ENCODE measurements at regions not wholly inside any gene's neighbourhood (a gene's known extent, or its start where the extent isn't known, plus 50 kb on each side); places are given as distances from the start of the nearest gene placed in this dataset.

DNA sequence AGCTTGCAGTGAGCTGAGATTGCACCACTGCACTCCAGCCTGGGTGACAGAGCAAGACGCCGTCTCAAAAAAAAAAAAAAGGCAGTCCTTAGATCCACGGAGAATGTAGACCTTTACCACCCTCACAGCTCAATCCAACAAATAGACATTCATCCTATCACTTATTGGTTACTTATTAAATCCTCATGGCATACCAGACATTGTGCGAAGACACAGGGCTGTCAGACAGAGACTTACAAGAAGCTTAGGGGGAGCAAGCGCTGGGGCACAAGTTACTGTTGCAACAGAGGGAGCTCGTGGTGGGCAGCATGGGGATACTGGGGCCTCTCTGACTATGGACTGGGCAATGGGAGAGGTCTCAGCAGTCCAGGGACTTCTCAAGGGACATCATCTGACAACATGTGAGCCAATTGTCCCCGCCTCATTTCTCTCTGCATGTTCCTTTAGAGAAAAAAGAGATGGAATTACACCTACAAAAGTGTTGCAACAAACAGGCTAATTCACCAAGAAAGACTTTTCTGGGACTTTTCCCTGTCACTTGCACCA, 82.8 kb upstream of the TNS3 start:
- no peaks in the 10 kb centered on the region for H3K9me3 ChIP-seq (ENCODE audit: control insufficient read depth, insufficient read depth, low read length)
- no peak overlapping the region for H3K9ac ChIP-seq (ENCODE audit: low read depth, low read length)
- no peaks in the 10 kb centered on the region; the same call in 1 of the 2 replicates for H3K36me3 ChIP-seq (ENCODE audit: insufficient read depth, low read length)
- 0 out of 2 replicates have a peak, but pooled peaks cover 4% of the 10 kb centered on the region for H3K4me1 ChIP-seq (ENCODE audit: insufficient read depth, low read length)

DNA sequence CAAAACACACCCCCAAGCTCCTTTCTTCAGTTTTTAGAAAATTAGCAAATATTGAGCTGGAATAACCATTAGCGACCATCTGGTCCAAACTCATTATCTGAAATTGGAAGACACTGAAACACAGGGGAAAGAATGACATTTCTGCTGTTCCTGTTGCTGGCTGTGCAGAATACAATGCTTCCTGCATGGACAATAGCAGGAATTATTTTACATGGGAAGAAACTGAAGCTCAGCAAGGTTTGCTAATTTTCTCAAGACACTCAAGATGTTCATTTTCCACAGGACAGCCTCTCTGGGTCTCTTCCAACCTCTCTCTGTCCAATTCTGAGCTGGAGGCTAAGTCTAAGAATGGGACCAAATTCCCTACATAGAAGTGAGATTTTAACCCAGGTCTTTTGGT, 81.9 kb upstream of the TNS3 start:
- no peaks in the 10 kb centered on the region; the same call in 1 of the 2 replicates for H3K36me3 ChIP-seq (ENCODE audit: insufficient read depth, low read length)
- no peak overlapping the region for H3K9ac ChIP-seq (ENCODE audit: low read depth, low read length)
- no peaks in the 10 kb centered on the region for H3K9me3 ChIP-seq (ENCODE audit: control insufficient read depth, insufficient read depth, low read length)
- H3K4me1 ChIP-seq (ENCODE audit: insufficient read depth, low read length), result no peaks in the 10 kb centered on the region

DNA sequence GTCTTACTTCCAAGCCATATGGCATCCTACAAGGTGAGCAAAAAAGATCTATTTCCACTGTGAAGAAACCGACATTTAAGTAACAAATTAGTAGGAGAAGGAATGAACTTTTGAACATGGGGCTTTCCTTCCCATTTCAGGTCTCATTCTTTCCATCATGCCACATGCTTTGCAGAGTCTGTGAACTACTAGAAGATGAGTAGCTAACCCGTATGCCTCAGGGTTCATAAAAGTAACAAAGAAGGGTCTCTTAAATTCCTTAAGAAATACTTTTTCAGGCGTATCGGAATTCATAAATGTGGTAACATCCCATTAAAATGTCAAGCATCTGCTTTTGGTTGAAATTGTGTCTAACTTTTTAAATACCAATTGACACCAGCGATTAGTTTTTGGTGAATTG, 81.3 kb upstream of the TNS3 start:
- Histone ChIP-seq H3K9ac (ENCODE audit: low read depth, low read length) (no peak overlapping the region), H3K36me3 (ENCODE audit: insufficient read depth, low read length) (no peaks in the 10 kb centered on the region; the same call in 1 of the 2 replicates), H3K9me3 (ENCODE audit: control insufficient read depth, insufficient read depth, low read length) (no peaks in the 10 kb centered on the region), H3K4me1 (ENCODE audit: insufficient read depth, low read length) (no peaks in the 10 kb centered on the region)

DNA sequence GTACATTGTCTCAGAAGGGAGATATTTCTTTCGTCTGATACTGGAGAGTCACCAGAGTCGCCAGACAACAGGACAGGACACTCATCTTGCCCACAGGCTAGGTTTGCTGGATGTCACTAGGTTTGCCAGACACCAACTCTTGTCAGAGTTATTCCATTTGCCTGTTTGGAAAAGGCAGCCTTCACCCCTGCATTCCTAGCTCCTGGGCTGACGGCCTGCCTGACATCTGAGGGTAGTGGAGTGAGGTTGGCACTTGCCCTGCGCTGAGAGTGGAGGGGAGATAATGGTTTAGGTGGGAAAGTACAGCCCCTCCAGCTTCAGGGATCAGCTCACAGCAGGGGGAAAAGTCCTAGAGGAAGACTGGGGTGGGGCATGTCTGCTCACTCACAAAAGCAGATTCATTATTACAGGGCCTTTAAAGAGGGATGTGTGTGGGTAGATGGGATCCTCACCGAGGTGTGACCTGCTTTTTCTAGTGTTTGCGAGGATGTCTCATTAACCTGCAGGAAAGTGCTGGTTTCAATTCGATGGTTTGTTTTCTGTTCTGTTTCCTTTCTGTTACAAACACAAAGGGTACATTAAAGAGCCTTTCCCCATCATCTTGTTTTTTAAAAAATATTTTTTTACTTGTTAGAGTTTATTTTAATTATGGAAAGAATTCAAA, 79.3 kb upstream of the TNS3 start:
- H3K9me3 ChIP-seq (ENCODE audit: control insufficient read depth, insufficient read depth, low read length), result no peaks in the 10 kb centered on the region
- no peak overlapping the region for H3K9ac ChIP-seq (ENCODE audit: low read depth, low read length)
- H3K36me3 ChIP-seq (ENCODE audit: insufficient read depth, low read length), result no peaks in the 10 kb centered on the region; the same call in 1 of the 2 replicates
- H3K4me1 ChIP-seq (ENCODE audit: insufficient read depth, low read length), result no peaks in the 10 kb centered on the region

DNA sequence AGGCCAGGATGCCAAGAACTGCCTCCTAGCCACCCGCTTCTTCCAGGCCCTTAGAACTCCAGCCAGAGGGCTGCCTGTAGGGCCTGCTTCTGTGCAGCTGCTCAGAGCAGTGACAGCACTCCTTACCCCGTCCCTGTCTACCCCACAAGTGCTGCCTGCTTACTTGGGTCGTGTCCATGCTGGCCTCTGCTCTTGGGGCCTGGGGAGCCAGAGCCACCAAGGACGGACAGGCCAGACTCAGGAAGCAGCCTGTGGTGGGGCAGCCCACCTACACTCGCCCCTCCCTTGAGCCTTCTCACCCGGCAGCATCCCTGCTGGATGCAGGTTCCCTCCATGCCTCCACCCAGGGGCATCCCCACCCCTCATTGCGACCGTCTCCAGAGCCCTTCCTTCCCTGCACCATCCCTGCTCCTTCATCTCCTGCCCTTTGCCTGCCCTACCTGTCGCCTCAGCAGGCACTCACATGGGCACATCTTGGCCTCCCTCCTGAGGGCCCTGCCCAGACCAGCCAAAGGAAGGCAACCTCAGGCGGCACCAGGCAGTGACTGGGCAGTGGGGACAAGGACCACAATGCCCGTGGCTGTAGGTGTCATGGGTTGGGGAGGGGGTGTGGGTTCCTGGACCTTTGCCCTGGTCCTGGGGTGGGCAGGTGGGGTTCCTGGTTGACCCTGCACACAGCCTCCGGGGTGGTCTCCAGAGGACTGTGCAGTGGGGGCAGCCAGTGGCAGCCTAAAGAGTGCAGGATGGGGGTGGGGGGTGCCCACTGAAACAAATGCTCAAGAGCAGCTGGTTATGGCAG, 78.0 kb upstream of the TNS3 start:
- Histone ChIP-seq H3K36me3 (ENCODE audit: insufficient read depth, low read length) (no peaks in the 10 kb centered on the region; the same call in 1 of the 2 replicates), H3K9me3 (ENCODE audit: control insufficient read depth, insufficient read depth, low read length) (no peaks in the 10 kb centered on the region), H3K4me1 (ENCODE audit: insufficient read depth, low read length) (peaks cover under 1% of the 10 kb centered on the region; the same call in 1 of the 2 replicates), H3K9ac (ENCODE audit: low read depth, low read length) (no peak overlapping the region)

DNA sequence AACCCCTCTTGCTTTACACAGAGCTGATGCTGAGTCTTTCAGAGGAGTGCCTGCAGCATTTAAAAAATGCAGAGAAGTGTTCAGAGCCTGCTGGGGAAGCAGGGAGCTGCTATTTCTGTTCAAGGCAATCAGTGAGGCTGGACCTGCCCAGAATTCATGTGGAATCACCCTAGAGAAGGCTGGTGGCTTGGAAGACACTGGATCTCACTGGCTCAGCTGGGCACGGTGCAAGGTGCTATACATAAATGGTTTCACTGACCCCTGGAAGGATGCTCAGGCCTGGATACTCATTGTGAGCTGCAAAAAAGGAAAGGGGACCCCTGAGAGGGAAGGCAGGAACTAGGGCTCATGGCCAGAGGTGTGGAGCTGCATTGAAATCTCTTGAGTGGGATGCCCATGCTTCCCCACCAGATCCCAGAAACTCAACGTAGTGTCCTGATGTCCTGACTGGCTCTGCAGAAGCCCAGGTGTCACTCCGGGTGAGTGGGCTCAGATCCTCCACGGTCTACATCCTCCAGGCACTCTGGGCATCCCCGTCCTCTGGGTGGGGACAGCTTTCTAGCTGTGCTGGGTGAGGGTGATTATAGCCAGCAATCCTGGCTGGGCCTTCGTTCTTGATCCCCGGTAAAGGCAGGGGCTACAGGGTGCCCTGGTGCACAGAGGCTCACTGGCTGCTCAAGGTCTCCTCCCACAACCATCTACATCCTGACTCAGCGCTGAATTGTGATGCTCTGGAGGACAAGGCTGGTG, 77.2 kb upstream of the TNS3 start:
- Histone ChIP-seq H3K36me3 (ENCODE audit: insufficient read depth, low read length) (no peaks in the 10 kb centered on the region; the same call in 1 of the 2 replicates), H3K4me1 (ENCODE audit: insufficient read depth, low read length) (peaks cover 6% of the 10 kb centered on the region; the same call in 1 of the 2 replicates), H3K9me3 (ENCODE audit: control insufficient read depth, insufficient read depth, low read length) (no peaks in the 10 kb centered on the region), H3K9ac (ENCODE audit: low read depth, low read length) (no peak overlapping the region)

DNA sequence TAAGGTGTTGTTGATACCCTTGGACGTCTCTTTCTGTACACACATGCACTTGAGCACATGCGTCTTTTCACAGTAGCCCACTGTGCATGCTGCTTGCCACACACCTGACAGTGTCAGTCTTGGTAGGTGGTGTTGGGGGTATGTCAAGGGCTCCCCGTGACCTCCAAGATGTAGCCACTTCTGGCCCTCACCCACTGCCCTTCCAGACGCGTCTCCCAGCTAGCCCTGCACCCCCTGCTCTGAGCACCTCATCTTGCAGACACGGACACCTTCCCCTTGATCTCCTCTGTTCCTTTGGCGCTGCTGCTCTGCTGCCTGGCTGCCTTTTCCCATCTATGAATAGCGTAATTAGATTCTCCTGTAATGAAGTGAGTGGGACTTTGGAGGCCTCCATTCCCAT, 75.2 kb upstream of the TNS3 start:
- H3K9ac ChIP-seq (ENCODE audit: low read depth, low read length), result no peak overlapping the region
- no peaks in the 10 kb centered on the region for H3K9me3 ChIP-seq (ENCODE audit: control insufficient read depth, insufficient read depth, low read length)
- peaks cover 10% of the 10 kb centered on the region for H3K4me1 ChIP-seq (ENCODE audit: insufficient read depth, low read length)
- no peaks in the 10 kb centered on the region for H3K36me3 ChIP-seq (ENCODE audit: insufficient read depth, low read length)

DNA sequence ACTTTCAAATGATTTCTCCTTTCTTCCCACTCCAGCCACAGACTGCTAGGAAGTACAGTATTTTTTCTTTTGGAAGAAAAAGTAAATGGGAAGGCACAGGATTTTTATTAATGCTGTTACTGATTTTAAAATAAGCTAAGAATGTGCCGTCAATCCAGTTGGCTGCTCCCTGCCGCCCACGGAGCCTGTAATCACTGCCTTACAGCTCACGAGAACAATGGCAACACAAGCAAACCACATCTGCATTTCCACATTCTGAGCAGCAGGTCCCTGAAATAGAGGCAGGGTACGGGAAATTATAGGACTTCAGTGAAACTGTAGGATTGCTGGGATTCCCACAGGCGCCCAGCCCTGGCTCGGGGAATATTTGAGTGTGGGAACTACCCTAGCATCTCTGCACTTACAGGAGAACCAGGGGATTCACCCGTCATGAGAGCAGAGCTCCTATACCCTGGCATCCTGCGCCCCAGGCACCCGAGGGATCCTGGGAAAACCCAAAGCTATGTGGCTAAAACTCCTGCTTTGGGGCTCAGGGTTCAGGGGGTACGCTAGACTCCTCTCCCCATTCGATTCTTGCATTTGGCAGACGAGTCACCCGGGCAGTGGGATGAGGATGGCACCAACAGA, 72.9 kb upstream of the TNS3 start:
- peaks cover 10% of the 10 kb centered on the region for H3K4me1 ChIP-seq (ENCODE audit: insufficient read depth, low read length)
- H3K9ac ChIP-seq (ENCODE audit: low read depth, low read length), result no peak overlapping the region
- H3K9me3 ChIP-seq (ENCODE audit: control insufficient read depth, insufficient read depth, low read length), result no peaks in the 10 kb centered on the region
- no peaks in the 10 kb centered on the region for H3K36me3 ChIP-seq (ENCODE audit: insufficient read depth, low read length)

DNA sequence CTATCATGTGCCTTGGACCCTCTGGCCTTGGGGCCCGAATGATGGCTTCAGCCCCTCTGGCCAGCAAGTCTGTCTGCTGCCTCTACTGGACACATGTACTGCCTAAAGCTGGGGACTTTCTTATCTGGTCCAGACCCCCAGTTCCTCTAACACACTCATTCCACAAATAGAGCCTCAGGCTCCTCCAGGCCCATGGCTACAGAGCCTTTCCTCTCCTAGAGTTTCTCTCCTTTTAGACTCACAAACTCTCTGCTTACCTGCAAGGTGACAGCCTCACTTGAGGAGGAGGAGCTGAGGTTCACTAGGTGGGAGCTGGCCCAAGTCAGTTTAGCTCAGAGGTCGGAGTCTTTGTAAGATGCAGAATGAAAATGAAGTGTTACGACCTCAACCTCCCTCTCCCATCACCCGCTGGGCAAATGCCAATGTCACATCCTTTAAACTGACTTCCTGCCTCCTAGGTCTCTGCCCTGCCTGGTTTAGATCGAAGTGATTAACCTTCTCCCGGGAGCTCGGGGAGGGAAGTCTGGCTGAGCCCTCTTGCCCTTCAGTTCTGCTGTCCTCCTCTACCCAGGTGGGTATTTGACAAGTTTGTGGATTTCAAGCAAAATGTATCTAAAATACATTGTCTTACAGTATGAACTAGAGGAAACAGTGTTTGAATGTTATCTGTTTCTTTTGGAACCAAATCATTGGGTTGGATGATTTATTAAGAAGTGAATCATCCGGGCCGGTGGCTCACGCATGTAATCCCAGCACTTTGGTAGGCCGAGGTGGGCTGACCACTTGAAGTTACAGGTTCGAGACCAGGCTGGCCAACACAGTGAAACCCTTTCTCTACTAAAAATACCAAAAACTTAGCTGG, 71.9 kb upstream of the TNS3 start:
- no peak overlapping the region for H3K9ac ChIP-seq (ENCODE audit: low read depth, low read length)
- no peaks in the 10 kb centered on the region for H3K9me3 ChIP-seq (ENCODE audit: control insufficient read depth, insufficient read depth, low read length)
- peaks cover 10% of the 10 kb centered on the region for H3K4me1 ChIP-seq (ENCODE audit: insufficient read depth, low read length)
- H3K36me3 ChIP-seq (ENCODE audit: insufficient read depth, low read length), result no peaks in the 10 kb centered on the region

DNA sequence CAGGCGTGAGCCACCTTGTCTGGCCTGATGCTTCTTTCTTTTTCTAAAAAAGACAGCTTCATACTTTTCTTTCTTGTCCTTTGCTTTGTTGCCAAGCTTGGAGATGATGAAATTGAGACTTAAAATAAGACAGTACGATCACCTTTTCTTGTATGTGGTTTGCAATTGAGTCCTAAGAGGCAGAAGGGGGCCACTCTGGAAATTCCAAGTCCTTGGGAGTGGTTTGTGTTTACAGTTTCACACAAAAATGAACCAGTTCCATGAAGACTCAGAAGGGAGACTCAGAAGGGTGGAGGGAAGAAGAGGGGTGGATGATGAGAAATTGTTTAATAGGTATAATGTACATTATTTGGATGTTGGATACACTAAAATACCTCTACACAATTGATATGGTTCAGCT, 70.7 kb upstream of the TNS3 start:
- Histone ChIP-seq H3K4me1 (ENCODE audit: insufficient read depth, low read length) (peaks cover 11% of the 10 kb centered on the region), H3K9me3 (ENCODE audit: control insufficient read depth, insufficient read depth, low read length) (no peaks in the 10 kb centered on the region), H3K36me3 (ENCODE audit: insufficient read depth, low read length) (no peaks in the 10 kb centered on the region)

DNA sequence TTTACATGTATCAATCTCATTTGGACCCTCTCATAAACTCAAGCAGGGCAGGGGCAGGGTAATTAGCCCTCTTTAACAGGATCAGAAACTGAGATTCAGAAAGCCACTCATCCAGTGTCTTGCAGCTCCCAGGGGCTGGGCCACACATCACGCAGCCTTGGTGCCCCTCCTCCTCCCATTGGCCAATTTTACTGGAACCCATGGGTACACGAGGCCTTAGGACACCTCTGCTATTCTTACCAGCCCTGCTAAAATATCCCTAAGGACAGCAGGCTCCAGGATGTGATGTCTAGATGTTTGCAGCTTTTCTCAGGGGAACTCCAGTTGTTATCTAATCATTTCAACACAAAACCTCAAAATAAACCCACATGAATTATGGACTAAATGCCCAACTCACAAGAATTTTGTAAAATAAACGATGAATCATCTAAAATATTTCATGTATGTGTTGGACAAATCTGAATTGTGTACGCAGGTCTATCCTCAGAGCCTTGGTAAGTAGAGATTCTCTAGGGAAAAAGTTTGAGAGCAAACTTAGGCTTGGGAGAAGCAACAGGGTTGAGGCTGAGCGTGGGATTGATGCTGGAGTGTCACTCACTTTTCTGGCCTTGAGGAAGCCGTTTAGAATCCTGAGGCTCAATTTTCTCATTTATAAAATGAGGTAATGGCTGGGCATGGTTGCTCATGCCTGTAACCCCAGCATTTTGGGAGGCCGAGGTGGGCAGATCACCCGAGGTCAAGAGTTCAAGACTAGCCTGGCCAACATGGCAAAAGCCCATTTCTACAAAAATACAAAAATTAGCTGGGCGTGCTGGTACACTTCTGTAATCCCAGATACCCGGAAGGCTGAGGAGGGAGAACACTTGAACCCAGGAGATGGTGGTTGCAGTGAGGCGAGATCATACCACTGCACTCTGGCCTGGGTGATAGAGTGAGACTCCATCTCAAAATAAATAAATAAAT, 69.7 kb upstream of the TNS3 start:
- Histone ChIP-seq H3K9ac (ENCODE audit: low read depth, low read length) (no peak overlapping the region), H3K4me1 (ENCODE audit: insufficient read depth, low read length) (peaks cover 18% of the 10 kb centered on the region), H3K9me3 (ENCODE audit: control insufficient read depth, insufficient read depth, low read length) (no peaks in the 10 kb centered on the region), H3K36me3 (ENCODE audit: insufficient read depth, low read length) (no peaks in the 10 kb centered on the region)

More for the DNA sequence above, 70.7 kb upstream of the TNS3 start:
- no peak overlapping the region for H3K9ac ChIP-seq (ENCODE audit: low read depth, low read length)

DNA sequence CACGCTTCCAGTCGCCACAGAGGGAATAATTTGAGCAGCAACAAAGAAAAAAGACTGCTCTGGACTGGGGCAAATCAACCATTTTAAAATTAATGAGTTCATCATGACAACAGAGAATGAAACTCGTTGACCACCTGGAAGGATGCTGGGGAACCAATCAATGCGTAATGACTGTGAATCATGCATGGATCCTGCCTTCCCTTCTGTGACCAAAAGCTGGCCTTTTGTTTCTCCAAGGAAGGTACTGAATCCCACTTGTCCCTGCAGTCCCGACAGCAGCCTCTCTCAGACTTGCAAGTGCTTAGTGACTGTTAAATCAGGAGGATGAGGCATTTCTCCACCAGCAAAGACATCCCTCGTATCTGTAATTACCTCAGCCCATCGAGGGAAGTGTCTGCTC, 68.0 kb upstream of the TNS3 start:
- H3K9ac ChIP-seq (ENCODE audit: low read depth, low read length), result no peak overlapping the region
- H3K4me1 ChIP-seq (ENCODE audit: insufficient read depth, low read length), result peaks cover 18% of the 10 kb centered on the region
- H3K36me3 ChIP-seq (ENCODE audit: insufficient read depth, low read length), result no peaks in the 10 kb centered on the region
- no peaks in the 10 kb centered on the region for H3K9me3 ChIP-seq (ENCODE audit: control insufficient read depth, insufficient read depth, low read length)
